KG1 (cell line): ENCODE measurements at regions not wholly inside any gene's neighbourhood (a gene's known extent, or its start where the extent isn't known, plus 50 kb on each side); places are given as distances from the start of the nearest gene placed in this dataset.

Experiments used
- DNase-seq: peaks from one replicate; lab custom pipeline; 2025; lab: John Stamatoyannopoulos, UW

DNA sequence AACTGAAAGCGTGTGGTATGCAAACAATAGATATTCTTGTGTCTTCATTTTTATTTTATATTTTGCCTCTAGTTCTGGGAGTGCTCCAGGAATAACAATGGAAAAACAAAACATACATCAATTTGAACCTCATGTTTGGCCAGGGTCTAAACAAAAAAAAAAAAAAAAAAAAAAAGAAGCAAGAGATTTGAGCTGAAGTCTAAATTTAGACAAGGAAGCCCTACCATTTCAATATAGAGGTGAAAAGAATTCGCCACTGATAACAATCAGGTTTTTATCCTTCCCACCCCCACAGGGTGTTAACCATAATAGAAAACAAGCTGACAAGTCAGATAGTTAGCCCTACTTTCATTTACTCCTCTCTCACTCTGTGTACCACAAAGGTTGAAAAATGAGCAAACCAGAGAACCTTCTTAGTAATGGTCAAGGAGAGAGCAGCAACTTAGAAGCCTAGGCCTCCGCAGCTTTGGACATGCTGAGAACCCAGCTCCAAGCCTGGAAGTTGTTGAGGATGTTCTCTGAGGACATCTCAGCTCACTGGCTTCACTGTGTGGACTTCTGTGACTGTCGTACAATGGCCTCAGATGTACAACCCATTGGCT, 118.2 kb upstream of the HMHB1 start:
- DNase-seq, result no peak

DNA sequence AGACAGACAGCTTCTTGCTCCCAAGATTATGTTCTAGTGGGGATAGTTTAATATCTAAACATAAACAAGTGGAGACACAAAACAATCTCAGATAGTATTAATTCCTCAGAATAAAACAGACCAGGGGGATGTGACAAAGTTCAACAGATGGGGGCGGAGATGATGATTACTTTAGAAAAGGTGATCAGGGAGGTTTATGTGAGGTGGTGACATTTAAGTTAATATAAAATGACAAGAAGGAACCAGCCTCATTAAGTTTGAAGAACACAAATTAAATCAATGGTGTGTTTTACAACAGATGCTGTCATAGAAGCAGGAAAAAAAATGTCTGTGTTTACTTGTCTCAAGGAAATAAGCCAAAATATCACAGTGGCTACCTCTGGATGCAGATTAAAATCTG, 119.6 kb upstream of the HMHB1 start:
- no peak for DNase-seq

DNA sequence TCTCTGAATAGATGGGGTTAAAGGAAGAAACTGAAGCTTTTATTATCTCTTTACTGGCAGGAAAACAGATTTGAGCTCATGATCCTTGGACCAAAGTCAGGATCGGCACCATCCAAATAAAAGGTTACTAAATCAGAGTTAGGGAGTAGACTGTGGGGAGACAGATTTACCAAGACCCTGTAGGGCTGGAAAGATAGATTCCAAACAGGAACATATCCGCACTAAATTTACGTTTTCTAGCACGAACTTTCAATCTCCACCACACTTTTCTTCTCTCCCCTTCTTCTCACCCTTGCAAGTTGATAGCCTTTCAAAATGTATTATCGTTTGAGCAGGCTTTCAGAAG, 120.0 kb upstream of the HMHB1 start:
- DNase-seq, result no peak

DNA sequence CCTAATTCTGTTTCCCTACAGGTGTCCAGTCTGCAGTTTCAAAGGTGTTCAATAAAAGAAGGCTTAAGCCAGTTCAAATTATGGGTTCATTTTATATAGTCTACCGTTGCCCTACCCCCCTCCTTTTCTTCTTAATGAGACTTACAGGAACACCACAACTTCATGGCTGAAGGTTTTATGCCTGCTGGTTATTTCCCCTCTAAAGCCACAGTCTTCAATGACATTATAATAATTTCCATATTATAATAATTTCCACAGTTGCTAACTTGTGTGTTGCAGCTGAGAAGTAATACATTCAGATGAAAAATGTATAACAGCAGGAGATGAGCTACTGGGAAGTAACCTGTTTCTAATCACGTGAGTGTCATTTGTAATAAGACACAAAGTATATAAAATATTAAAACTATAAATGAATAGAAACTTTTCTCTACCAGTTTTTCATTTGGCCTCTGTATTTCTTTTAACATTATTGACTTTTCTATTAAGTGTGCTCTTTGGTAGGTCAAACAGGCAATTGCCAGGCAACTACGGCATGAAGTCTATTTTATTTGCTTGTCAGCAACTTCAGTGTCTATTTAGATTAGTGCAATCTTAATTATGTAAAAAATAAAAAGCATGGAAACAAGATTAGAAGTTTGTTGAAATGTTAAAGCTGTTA, 120.5 kb upstream of the HMHB1 start:
- no peak for DNase-seq

DNA sequence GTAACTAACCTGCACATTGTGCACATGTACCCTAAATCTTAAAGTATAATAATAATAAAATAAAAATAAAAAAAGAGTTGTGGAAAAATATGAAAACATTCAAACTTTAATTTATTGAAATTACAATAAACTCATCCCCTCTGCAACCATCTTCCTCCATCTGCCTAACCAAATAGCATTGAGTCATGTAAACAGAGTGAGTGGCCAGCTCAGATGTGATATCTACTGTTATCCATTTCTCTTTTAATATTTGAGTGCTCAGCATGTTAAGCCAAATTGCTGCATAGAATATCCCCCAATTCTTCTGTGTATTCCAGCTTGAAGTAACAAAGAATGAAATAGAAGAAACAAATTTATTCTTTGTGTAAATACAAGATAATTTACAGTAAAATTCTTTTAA, 124.4 kb upstream of the HMHB1 start:
- no peak for DNase-seq

DNA sequence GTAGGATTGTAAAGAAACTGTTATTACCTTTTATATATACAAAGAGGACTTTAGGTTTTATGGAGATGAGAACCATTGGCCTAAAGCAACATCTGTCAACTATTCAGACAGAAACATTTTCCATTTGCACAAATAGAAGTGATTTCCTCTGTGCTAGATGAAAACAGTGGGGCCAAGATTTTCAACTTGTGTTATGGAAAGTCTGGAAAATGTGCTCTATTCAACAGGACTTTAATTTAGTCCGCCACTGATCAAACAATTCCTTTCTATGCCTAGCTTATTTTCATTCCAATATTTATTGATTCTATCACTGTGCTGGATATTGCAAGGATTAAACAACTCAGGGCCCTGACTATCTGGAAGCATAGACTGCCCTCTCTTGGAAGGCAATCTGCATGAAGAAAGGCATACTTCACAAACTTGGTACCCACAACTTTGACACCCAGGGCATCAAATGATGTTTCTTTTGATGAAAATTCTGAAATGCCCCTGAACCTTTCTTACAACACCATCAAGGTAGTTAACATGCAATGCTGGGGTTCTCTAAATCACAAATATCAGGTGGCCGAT, 126.6 kb upstream of the HMHB1 start:
- DNase-seq, result no peak

DNA sequence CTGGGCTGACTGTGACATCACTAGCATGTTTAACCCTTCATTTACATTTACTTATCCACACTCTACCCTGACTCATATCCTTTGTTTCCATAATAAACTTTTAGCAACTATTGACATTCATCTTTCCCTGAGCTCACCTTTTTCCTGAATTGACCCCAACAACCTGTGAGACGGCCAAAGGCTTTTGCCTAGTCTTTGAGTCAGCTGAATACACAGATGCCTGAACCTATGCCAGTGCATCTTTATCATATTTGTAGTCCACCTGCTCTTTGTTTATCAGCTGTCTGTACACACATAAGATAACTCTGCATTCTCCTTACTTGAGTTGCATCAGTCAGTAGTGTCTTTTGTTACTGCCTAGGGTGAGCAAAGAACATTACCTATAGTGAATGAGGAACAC, 128.5 kb upstream of the HMHB1 start:
- DNase-seq, result no peak

DNA sequence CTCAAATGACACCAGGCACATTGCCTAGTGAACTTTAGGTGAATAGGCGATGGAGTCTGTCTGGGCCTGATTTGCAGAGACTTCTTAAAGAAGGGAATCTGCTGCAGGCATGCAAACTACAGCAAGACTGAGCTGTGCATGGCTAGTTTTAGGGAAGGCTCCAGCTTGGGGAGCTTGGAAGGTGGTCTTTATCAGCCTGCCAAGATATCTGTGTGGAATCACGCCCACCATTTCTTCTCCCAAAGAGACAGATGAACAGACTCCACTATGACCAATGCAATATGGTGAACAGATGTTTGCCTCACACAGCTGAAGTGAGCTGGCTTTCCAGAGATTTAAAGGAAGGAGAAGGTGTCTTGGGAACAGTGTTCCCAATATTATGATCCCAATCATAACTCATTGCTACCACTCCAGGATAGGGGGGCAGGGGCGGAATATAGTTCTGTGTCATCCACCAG, 129.0 kb upstream of the HMHB1 start:
- DNase-seq, result no peak

DNA sequence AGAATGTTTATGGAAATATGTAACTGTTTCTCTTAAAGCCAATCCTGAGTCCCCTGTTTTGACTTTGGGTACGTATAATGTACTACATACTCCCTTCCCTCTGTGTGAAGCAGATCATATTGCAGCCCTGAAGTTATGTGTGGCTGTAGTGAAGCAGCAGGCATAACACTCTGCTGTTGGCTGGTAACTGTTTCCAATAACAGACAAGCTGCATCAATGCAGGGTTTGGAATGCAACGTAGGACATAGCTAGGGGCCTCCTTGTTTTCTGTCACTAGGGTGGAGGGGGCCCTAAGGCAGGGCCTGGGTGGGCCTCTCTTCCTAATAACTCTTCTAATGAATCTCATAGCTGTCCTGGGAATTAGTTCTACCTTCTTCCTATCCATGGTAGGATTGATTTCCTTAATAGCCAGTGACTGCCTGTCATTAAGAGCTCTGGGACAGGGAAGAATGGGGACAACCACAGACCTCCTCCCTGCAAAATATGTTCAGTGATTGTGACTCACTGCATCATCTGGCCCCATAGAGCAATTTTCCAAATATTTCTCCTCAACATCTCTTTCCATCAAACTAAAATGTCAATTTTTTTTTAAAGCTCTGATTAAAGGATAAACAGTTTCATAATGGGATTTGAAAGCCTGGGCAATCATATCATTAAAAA, 129.6 kb upstream of the HMHB1 start:
- no peak for DNase-seq

DNA sequence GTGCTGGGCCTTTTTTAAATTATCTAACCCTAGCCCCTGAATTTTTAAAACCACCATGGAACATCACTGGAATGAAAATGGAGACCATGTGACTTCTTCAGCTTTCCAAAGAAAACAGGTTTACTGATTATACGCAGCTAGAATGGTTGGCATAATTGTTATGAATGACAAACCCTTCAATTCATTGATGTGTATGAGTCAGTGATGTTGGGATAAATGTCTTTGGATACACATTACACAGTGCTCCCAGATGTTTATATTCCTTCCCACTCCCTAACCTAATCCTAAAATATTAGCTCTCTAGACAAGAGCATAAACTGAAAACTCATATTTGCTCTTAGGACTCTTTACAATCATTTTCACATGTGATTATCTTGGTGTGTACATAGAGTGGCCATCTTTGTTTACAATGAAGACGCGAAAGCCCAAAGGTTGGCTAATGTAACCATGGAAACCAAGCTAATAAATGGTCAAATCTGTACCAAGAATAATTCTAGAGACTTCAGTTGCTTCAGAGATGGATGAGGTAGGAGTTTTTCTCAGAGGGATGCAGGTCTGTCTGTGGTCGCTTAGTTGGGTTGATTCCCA, 131.2 kb upstream of the HMHB1 start:
- DNase-seq, result no peak

DNA sequence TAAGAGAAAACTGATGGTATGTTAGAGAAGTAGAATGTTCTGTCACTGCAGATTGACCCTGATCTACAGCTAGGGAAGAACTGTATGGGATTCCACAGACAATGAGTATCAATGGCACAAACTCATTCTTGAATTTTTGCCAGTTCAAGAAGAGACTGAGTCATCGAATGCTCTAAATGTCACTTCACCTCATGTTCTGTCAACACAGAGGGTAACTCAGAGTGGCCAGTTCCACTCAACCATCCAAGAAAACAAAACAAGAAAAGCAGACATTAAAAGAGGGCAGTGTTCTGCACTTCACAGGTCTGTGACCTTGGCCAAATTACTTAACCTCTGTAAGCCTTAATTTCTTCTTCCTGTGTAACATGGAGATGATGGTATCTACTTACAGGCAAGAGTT, 132.2 kb upstream of the HMHB1 start:
- no peak for DNase-seq

DNA sequence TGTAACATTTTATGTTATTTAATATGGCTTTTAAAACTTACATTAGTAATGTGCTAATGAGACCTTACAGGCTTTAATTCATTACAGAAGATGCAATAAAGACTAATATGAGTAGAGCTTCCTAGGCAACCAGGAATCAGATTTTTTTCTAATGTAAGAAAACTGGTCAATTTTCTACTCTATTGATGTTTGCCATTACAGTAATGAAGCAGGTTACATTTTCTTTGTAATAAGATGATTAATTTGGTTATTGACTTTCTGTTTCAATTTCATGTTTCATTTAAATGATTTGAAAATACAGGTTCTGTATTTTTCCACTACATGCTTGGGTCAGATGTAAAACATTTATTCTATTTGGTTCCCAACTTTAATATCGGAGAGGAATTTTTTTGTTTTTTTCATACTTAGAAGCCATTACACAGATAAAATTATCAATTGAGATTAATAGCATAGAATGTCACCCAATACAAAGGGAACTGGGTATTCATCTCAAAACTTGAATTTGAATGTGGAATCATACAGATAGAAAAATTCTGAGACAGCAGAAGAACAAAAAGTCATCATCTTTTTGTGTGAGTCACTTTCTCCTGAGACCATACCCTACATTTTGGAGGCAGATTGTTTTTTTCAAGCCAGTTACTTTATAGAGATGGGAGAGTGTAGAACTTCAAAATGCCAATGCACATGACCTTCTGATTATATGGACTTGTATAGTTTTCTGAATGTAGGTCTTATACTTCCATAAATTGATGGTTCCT, 133.6 kb upstream of the HMHB1 start:
- no peak for DNase-seq

DNA sequence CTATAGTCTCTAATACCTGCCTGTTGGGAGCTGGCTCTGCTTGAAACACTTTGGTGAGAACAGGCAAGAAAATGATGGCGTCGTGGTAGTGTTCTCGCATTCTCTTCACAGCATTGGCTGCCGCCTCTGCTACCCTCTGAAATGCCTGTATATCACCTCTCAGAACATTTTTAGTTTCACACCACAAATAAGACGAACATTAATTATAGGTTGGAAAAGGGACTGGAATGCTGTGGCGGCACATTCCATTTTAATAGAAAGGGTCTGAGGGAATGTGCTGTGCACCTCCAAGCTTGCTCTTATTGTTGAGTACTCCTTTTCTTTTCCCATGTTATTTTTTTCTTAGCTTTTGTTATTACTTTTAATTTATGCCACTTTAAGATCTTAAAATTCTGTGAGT, 134.6 kb upstream of the HMHB1 start:
- DNase-seq, result no peak

DNA sequence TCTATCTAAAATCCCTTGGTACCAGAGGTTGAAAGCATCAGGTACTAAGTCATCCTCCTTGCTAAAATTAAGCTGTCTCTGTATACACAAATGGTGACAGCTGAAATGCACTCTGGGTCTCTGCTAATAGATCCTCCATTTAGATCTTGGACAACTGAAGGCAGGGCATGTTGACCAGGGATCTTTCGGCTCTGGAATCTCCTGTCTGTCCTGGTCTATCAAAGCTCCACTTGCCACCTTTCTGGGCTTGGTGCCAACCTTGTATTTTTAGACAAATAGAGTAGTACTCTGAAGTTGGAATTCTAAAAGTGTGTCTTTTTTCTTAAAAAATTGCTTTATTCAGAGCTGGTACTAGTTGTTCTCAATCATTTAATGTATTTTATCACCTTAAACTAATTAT, 135.2 kb upstream of the HMHB1 start:
- DNase-seq, result no peak

DNA sequence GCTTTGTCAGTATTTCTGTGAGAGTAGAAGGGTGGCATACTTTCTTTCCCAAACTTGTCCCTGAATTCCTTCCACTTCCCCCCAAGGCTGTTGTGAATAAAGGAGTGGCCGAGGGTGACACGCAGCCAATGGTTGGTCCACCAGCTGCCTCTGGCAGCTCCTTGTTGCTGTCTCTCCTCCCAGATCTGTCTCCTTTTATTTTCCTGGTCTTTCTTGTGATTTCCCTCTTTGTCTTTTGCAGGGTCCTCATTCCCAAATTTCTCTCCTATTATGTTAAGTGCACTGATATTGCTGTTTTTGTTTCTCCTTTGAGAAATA, 137.5 kb upstream of the HMHB1 start:
- no peak for DNase-seq

DNA sequence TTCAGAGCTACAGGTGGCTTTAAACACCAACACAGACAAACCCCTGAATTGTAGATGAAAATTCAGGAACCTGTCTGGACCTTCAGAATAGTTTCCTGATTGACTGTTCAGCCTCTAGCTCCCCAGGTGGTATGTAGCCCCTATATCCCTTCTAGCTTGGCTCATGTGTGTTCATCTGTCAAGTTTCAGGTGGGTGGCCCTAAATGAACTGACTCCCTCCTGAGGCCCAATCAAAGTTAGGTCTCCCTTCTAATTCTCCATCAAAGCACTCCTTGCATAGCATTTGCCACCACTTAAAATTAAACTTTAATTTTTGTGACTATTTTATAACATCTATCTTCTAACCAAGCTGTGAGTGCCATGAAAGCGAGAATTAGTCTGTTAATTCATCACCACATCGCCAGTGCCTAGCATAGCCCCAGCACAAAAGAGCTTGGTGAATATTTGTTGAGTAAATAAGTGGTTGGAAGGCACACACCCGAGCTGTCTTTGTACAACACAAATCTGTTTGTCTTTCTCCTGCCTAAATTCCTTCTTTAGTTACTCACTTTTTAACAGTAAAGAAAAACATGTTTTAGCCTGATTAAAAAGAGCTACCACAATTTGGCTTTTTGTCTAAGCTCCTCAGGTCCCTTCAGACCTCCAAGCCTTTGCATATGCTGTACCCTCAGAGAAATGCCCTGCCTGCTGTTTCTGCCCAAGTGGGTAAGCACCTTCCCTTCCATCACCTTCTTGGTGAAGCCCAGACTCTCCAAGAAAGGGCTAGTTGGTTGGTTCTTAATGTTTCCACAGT, 138.1 kb upstream of the HMHB1 start:
- no peak for DNase-seq

DNA sequence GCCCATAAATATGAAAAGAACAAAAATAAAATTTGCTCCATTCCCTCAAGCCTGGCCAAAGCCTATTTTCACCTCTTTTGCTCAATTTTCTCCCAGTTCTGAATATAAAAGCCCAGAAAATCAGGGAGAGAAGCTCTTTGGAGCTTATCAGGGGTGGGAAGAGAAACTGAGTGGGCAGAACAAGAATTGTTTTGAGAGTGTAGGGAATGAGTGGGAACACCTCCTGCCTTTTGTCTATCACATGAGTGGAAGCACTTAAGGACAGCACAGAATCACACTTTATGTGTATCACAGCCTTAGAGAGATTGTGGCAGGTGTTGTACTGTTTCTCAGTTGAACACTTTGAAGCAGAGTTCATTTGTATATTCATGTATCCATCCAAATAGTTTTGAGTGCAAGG, 139.2 kb upstream of the HMHB1 start:
- no peak for DNase-seq

DNA sequence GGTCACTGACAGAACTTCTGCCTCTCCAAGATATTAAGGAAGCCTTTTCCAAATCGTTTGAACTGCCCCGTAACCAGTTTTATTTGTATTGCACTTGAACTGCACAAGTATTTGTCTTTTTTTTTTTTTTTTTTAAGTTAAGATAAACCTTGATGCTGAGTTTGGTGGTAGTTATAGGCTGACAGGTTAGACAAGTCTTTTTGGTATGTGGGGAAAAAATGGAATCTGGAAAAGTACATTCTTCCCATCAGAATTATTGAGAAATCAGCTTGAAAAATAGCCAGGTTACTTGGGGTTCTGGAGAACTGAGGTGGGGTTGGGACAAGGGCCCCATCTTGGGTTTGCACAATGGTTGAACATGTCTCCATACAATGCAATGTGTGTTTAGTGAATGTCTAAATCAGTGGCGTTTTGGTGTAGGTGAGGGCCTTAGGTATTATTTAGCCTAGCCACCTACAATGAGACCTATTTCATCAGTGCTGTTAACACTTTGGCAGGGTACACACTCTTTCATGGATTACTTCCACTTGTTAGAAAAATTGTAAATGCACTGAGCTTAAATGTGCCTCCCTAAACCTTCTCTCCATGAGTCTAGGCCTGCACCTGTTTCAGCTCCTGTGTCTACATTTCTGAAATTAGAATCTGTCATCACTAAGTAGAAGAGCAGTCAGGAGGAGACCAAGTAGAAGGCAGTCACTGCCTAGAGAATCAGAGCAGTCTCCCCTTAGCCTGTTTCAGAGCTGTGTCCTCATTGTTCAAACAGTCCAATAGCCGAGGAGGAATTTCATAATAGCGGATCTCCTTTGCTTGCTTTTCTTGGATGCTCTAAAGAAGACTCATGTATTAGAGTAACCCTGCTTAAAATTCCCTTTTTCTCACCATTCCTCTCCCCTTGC, 140.0 kb upstream of the HMHB1 start:
- no peak for DNase-seq

DNA sequence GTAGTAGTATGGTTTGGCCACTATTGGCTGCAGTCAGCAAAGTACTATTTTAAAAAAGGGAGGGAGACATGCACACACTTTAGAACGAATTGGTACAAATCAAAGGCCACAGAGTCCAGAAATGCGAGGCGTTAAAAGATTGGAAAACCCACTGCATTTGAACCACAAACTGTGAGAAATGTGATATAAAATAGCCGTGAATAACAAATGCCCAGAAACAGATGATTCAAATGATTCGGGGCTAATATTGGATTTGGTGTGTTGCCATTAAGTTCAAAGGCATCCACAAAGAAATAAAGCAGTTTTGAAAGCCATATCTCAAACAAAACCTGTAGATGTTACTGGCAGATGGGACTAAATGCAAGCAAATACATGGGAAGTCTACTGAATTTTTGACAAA, 140.9 kb upstream of the HMHB1 start:
- no peak for DNase-seq

DNA sequence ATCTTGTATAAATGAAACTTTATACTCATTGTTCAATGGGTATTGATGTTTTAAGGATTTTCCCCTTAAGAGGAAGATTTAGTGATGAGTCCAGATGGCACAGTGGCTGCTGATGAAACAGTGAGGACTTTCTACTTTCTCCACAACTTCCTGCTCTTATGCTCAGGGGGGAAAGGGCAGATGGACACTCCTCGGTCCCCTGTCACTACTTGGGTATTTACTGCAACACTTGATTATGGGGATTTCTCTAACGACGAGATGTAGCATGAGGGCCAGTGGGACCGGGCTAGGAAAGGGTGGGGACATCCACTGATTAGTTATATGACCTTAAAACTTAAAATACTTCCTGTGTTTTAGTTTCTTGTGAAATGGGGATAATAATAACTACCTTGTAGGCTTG, 146.1 kb upstream of the HMHB1 start:
- DNase-seq, result no peak

DNA sequence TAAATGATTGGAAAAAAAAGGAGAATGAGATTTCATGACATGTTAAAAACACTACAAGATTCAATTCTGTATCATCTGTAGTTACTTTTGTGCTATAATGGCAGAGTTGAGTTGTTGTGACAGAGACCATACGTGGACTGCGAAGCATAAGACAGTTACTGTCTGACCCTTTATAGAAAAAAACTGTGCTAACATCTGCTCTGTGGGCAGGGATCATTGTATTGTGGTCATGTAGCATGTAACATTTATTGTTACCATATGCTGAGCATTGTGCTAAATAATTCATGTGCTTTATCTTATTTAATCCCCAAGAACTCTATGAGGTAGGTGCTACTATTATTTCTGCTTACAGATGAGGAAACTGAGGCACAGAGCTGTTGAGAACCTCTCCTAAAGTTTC, 147.3 kb upstream of the HMHB1 start:
- DNase-seq, result no peak
